Mammary epithelial cell (primary cell): ENCODE measurements at regions not wholly inside any gene's neighbourhood (a gene's known extent, or its start where the extent isn't known, plus 50 kb on each side); places are given as distances from the start of the nearest gene placed in this dataset.

ENCODE experiments used
- CTCF ChIP-seq, 2 donors: IDR thresholded peaks in 1 of 2; conservative IDR thresholded peaks in 1 of 2; 2 replicates each; pipeline ENCODE4 v1.5.1; 2011 to 2012; ENCODE audit warnings: inconsistent platforms in 2 of 2, low read length in 2 of 2, mild to moderate bottlenecking in 2 of 2, control low read depth in 1 of 2, low read depth in 1 of 2; ENCODE audit not compliant: insufficient read depth in 1 of 2; ENCODE audit errors: extremely low read depth in 1 of 2
- EZH2 ChIP-seq: IDR thresholded peaks from 2 replicates; pipeline ENCODE4 v1.6.1; 2012; ENCODE audit warnings: low read length, inconsistent platforms, borderline replicate concordance

- TF ChIP-seq EZH2 (no peak), CTCF (conservative IDR thresholded peaks at IDR 0.05 in 1 of 2, IDR thresholded peaks at IDR 0.05 in 1 of 2; ENCODE audit: extremely low read depth in 1 of 2, insufficient read depth in 1 of 2, low read depth in 1 of 2, low read length in 2 of 2) (no peak)
Measured at GRCh38 chr3:82194870-82195269, 433.4 kb upstream of the GBE1 start.
